ENCODE measurements at regions not wholly inside any gene's neighbourhood (a gene's known extent, or its start where the extent isn't known, plus 50 kb on each side); places are given as distances from the start of the nearest gene placed in this dataset.

DNA sequence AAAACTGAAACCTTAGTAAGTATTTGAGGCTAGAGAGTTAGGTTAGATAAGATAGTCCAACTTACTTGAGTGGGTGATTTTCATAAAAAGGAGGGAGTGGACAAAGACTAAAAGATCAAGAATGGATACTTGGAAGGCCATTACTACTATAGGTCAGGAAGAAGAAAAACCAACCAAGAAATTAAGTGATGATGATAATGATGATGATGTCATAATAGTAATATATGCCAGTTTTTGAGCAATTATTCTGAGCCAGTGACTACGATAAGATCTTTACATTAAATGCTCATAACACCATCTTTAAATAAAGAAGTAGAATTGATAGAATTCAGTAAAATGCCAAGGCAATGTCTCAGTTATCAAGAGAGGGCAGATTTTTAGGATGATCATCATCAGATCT lies 430.7 kb upstream of the ADAMTS5 start:
- TF ChIP-seq POLR2A (IDR thresholded peaks at IDR 0.05; ENCODE audit: low read length) (no peak), GATA1 (IDR thresholded peaks at IDR 0.05; ENCODE audit: low read depth, low read length) (no peak)
